ENCODE measurements at regions not wholly inside any gene's neighbourhood (a gene's known extent, or its start where the extent isn't known, plus 50 kb on each side); places are given as distances from the start of the nearest gene placed in this dataset.
A peak's percentile ranks its signal among the peaks of the same experiment; 100 is the strongest.

- no peak for TF ChIP-seq CTCF (IDR thresholded peaks at IDR 0.05; ENCODE audit: insufficient read depth, low read depth, low read length, missing control alignments)
- no peak for DNase-seq (ENCODE audit: low read depth)
- H3K4me3 ChIP-seq (ENCODE audit: low read length), result no peak overlapping the region
Measured at GRCh38 chr3:95350049-95350448, 1287.2 kb downstream of the NSUN3 start.

GRCh38 chr3:95351158-95351557, 1288.3 kb downstream of the NSUN3 start:
- no peak for DNase-seq (ENCODE audit: low read depth)
- no peak overlapping the region for H3K4me3 ChIP-seq (ENCODE audit: low read length)
- TF ChIP-seq CTCF (IDR thresholded peaks at IDR 0.05; ENCODE audit: insufficient read depth, low read depth, low read length, missing control alignments), result no peak

- DNase-seq (ENCODE audit: low read depth), result peak; percentile 3
- no peak overlapping the region for H3K4me3 ChIP-seq (ENCODE audit: low read length)
- no peak for TF ChIP-seq CTCF (IDR thresholded peaks at IDR 0.05; ENCODE audit: insufficient read depth, low read depth, low read length, missing control alignments)
Measured at GRCh38 chr3:95352471-95352870, 1289.6 kb downstream of the NSUN3 start.

GRCh38 chr3:95354489-95354888, 1291.6 kb downstream of the NSUN3 start:
- no peak for DNase-seq (ENCODE audit: low read depth)
- H3K4me3 ChIP-seq (ENCODE audit: low read length), result no peak overlapping the region
- TF ChIP-seq CTCF (IDR thresholded peaks at IDR 0.05; ENCODE audit: insufficient read depth, low read depth, low read length, missing control alignments), result no peak

GRCh38 chr3:95356764-95357501, 1294.1 kb downstream of the NSUN3 start:
- H3K4me3 ChIP-seq (ENCODE audit: low read length), result no peak overlapping the region
- TF ChIP-seq CTCF (IDR thresholded peaks at IDR 0.05; ENCODE audit: insufficient read depth, low read depth, low read length, missing control alignments), result no peak
- DNase-seq (ENCODE audit: low read depth), result no peak

- H3K4me3 ChIP-seq (ENCODE audit: low read length), result no peak overlapping the region
- no peak for TF ChIP-seq CTCF (IDR thresholded peaks at IDR 0.05; ENCODE audit: insufficient read depth, low read depth, low read length, missing control alignments)
- no peak for DNase-seq (ENCODE audit: low read depth)
Measured at GRCh38 chr3:95387242-95388021, 1324.6 kb downstream of the NSUN3 start.

Data from epithelial cell of esophagus (primary cell).